Stimulated activated naive B cell treated with anti-CD40 and anti-IgM and Interleukin-4, amounts not matched to agents 10 μg/mL and 1 μg/mL and 100 μg/mL, for 72 hours (primary cell): ENCODE measurements at regions not wholly inside any gene's neighbourhood (a gene's known extent, or its start where the extent isn't known, plus 50 kb on each side); places are given as distances from the start of the nearest gene placed in this dataset.

Experiments
- ATAC-seq, 2 donors: fragments of 150-1000 bp; cut with Tn5 transposase; replicated peaks; 2 replicates each; pipeline ENCODE4 v1.10.0; 2021; ENCODE audit warnings: moderate library complexity in 1 of 2
- DNase-seq: peaks from one replicate; pipeline ENCODE4 v3.0.0; 2021
- H3K27ac Mint-ChIP-seq: one replicate; pipeline ENCODE4 v1.8.0; 2022; ENCODE audit warnings: mild to moderate bottlenecking, mixed read lengths
- H3K27me3 Mint-ChIP-seq, 2 donors: one replicate each; pipeline ENCODE4 v1.8.0; 2022; ENCODE audit warnings: mixed read lengths in 2 of 2
- H3K36me3 Mint-ChIP-seq, 2 donors: one replicate each; pipeline ENCODE4 v1.8.0; 2022; ENCODE audit warnings: mixed read lengths in 2 of 2, mild to moderate bottlenecking in 1 of 2
- H3K4me1 Mint-ChIP-seq, 2 donors: one replicate each; pipeline ENCODE4 v1.8.0; 2022; ENCODE audit warnings: mixed read lengths in 2 of 2, mild to moderate bottlenecking in 1 of 2
- H3K4me3 Mint-ChIP-seq, 2 donors: one replicate each; pipeline ENCODE4 v1.8.0; 2022; ENCODE audit warnings: mild to moderate bottlenecking in 2 of 2, mixed read lengths in 2 of 2, moderate library complexity in 1 of 2
- H3K9me3 Mint-ChIP-seq, 2 donors: one replicate each; pipeline ENCODE4 v1.8.0; 2022; ENCODE audit warnings: mixed read lengths in 2 of 2, mild to moderate bottlenecking in 1 of 2

DNA sequence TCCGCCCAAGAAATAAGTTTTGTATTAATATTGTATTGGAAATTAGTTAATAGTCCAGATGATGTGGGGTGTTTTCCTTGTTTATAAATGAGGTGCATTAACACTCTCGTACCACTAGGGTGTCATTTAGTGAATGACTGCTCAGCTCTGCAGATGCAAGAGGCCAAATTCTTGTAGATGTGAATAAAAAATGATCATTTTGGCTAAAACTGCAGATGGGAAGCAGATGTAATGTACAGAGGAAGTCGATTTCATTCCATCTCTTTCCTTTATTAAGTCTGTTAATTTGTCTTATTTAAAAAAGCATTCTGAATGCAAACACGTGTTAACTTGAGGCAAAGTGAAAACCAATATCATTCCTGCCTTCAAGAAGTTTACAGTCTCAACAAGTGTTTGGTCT, 108.1 kb downstream of the DHX15 start:
- DNase-seq (no peak), ATAC-seq (no peak)
- Mint-ChIP-seq H3K4me3 (no peak overlapping the region), H3K27ac (no peak overlapping the region), H3K27me3 (peaks cover 73 to 79% of the 10 kb centered on the region in 2 donors), H3K36me3 (no peaks in the 10 kb centered on the region), H3K9me3 (peaks cover 0 to 3% of the 10 kb centered on the region in 2 donors), H3K4me1 (peaks cover 14 to 23% of the 10 kb centered on the region in 2 donors)

DNA sequence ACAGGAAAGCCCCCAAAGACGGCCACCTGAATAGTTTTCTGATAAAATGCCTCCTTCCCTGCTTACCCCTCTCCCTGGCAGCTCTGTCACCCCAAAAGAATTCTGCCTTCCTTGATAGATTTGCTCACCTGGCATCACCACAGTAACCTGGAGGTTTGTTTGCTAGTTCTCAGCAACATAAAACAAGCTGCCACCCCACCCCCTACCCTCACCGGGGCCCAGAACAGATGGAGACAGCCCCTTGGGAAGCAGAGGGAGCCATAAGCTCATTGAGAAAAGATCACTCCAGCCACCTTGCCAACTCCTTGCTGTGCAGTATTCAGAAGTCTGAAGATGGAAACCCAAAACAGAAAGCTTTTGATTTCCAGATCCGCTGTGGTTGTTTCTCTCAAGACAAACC, 108.6 kb downstream of the DHX15 start:
- ATAC-seq (no peak), DNase-seq (no peak)
- H3K27ac Mint-ChIP-seq: no peak overlapping the region
- no peak overlapping the region for H3K4me3 Mint-ChIP-seq
- peaks cover 16 to 27% of the 10 kb centered on the region in 2 donors for H3K4me1 Mint-ChIP-seq
- peaks cover 0 to 3% of the 10 kb centered on the region in 2 donors for H3K9me3 Mint-ChIP-seq
- H3K27me3 Mint-ChIP-seq: peaks cover 73 to 79% of the 10 kb centered on the region in 2 donors
- no peaks in the 10 kb centered on the region for H3K36me3 Mint-ChIP-seq

DNA sequence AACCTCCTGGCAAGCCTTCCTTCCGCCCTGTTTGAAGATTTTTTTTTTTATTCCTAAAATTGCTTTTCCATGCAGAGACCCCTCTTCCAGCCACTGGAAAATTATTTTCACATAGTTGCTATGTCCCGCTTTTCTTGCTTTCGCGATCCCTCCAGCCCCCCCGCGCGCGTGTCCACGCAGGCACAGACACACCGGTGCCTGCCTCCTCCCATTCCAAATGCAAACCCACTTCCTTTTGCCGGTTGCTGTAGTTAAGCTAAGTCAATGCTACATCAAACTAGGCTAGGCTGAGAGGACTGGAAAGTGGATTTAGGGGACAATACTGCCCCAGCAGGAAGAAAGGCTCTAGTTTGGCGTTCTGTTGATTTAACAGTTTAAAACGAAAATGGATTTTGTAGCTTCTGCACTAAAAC, 111.0 kb downstream of the DHX15 start:
- Mint-ChIP-seq H3K36me3 (no peaks in the 10 kb centered on the region), H3K27me3 (peaks cover 86 to 90% of the 10 kb centered on the region in 2 donors), H3K27ac (peak overlapping the region; percentile 88), H3K4me1 (peaks cover 24 to 41% of the 10 kb centered on the region in 2 donors), H3K4me3 (peak overlapping the region; percentile 88 to 93), H3K9me3 (peaks cover 0 to 1% of the 10 kb centered on the region in 2 donors)
- DNase-seq: no peak
- no peak for ATAC-seq

DNA sequence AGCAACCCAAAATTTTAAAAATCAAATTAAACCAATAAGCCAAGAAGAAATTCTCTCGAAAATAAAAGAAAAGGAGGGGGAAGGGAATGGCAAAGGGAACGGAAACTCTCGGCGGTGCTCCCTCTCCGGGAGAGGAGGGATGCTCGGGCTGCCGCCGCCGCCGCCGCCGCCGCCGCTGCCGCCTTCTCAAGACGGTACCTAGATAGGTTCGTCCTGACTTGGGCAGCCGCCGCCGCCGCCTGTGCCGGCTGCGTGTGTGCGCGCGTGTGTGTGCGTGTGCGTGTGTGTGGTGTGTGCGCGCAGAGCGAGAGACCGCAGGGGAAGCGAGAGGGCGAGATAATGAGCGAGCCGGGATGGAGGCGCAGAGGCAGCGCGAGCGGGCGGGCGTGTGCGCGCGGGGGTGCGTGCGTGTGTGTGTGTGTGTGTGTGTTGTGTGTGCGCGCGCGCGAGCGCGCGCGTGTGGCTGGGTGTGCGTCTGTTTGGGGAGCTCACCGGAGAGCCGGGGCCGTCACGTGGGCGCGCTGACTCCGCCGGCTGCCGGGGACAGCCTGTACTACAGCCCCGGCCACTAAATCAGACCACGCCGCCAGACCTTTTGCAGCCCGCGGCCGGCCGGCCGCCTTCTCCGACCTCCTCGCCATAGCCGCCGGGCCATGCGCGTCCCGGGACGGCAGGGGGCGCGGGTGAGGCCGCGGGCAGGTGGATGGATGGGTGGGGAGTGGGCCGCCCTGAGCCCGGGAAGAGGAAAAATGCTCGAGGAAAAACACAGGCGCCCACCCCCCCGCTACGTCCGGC, 111.6 kb downstream of the DHX15 start:
- H3K36me3 Mint-ChIP-seq: no peaks in the 10 kb centered on the region

DNA sequence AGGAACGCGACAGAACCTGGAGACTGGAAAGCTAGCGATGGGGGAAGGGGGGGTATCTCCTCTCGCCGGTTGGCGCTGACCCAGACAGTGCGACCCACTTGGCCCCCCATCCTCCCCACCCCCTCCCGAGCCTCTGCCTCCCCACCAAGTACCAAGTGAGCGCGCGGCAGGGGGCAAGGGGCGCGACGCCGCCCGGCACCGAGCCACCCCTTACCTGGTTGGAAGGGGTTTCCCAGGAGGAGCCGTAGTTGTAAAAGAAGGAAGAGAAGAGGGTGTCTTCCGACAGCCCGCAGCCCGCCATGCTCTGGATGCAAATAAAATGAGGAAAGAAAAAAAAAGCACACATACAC, 112.2 kb downstream of the DHX15 start:
- no peak for DNase-seq
- Mint-ChIP-seq H3K27me3 (peaks cover 85 to 90% of the 10 kb centered on the region in 2 donors), H3K4me1 (peaks cover 24 to 41% of the 10 kb centered on the region in 2 donors), H3K4me3 (peak overlapping the region; percentile 88 to 93), H3K27ac (peak overlapping the region; percentile 84), H3K36me3 (no peaks in the 10 kb centered on the region), H3K9me3 (peaks cover 0 to 1% of the 10 kb centered on the region in 2 donors)
- no peak for ATAC-seq

More for the DNA sequence above, 111.6 kb downstream of the DHX15 start:
- H3K27ac Mint-ChIP-seq: peak overlapping the region; percentile 84
- peaks cover 88 to 90% of the 10 kb centered on the region in 2 donors for H3K27me3 Mint-ChIP-seq
- H3K4me1 Mint-ChIP-seq: peaks cover 24 to 41% of the 10 kb centered on the region in 2 donors
- peak; percentile 75 to 78 for ATAC-seq
- peak overlapping the region; percentile 88 to 93 for H3K4me3 Mint-ChIP-seq
- DNase-seq: peak; percentile 49
- H3K9me3 Mint-ChIP-seq: peaks cover 0 to 1% of the 10 kb centered on the region in 2 donors

DNA sequence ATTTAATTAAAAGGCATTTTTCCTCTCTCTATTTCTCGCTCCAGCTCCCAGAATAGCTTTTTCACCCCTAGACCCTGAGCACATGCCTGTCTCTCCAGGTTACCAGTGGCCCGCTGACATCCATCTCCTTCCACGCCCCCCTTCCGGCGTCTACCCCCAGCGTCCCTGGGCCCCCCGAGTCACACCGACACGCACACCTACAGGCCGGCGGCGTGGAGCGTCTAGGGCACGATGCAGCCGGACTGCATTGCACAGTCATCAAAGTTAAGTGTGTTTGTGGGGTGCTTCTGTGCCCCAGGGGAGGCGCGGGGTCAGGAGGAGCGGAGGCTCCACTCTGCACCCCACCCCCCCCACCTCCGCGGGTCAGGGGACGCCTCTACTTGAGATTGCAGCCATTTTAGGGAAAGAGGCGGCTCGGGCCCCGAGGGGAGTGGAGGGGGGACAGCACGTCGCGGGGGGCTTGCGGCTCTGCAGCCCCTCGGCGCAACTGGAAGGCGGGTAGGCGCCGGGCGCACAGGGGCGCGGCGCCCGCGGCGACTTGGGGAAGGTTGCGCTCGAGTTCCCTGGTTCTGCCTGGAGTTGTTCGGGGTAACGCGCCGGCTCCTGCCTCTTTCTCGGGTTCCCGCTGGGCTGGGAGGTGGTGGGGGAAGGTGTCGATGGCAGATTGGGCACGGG, 112.7 kb downstream of the DHX15 start:
- Mint-ChIP-seq H3K27me3 (peaks cover 80 to 90% of the 10 kb centered on the region in 2 donors), H3K9me3 (peaks cover 0 to 1% of the 10 kb centered on the region in 2 donors), H3K4me3 (peak overlapping the region; percentile 88 to 93), H3K36me3 (no peaks in the 10 kb centered on the region), H3K4me1 (peaks cover 24 to 41% of the 10 kb centered on the region in 2 donors), H3K27ac (peak overlapping the region; percentile 33)
- peak; percentile 14 to 22 for ATAC-seq
- DNase-seq: no peak

DNA sequence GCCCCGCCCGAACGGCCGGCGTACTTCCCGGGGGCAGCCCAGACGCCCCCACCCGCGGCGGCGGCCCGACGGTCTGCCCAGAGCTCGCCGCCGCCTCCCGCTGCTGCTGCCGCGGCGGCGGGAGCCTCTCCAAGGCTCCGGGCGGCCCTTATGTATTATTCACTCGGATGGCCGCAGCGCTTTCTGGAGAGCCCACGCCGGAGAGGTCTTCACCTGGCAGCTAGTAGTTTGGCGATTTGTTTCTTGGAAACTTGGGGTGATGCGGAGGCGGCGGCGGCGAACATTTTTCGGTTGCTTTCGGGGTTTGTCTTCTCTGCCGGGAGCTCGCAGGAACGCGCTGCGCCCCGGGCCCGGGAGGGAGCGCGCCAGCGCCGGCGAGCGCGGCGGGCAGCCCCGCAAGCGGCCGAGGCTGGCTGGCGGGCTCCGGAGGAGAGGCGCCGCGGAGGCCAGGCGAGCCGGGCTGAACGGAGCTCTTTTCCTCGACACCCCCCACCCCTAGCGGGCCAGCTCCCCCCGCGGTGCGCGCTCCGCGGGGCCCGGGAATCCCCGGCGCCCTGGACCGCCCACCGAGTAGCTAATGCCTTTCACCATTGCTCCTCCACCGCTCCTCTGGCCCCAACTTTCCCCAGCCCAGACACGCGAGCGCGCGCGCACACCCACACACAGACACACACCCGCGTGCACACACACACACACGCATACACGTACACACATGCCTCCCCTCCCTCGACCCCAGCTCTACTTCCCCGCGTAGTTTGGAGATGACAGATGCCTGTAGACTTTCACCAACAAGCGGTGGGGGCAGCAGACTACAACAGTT, 113.5 kb downstream of the DHX15 start:
- Mint-ChIP-seq H3K36me3 (no peaks in the 10 kb centered on the region), H3K27ac (no peak overlapping the region), H3K9me3 (no peaks in the 10 kb centered on the region), H3K4me3 (peak overlapping the region; percentile 88 to 93), H3K27me3 (peaks cover 77 to 90% of the 10 kb centered on the region in 2 donors), H3K4me1 (peaks cover 24 to 41% of the 10 kb centered on the region in 2 donors)
- ATAC-seq (peak; percentile 36 to 49), DNase-seq (peak; percentile 24)

DNA sequence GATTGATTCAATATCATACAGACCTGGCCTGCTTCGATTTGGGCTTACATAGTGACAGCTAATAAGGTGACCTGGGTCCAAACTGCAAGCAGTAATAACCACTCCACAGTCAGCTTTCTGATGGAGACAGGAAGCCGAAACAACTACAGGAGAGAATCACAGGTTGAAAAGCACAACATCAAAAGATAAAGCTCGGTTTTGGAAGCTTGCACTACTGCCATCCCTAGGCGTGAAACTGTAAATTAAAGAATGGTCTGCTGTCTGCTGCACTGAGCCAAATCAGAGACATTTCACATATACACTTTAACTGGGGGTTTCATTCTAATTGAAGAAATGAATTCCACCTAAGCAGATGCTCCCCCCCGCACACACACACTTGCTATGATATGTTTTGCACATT, 116.3 kb downstream of the DHX15 start:
- no peaks in the 10 kb centered on the region for H3K36me3 Mint-ChIP-seq

DNA sequence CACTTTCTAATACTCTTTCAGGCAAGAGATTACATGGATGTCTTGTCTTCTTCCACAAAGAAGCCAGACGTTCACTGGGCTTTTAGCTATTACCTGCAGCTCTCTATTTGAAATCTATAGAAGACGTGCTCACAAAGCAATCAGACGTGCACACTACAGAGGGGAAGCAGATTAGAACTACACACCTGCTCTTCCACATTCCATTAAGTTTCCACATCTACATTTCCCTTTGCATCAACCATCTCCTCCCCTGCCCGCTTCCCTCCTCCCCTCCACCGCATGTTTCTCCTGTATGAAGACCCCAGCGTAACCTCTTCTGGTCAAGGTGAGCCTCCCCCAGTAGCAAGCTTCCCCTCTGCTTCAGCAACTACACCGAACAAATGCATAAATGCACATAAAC, 119.8 kb downstream of the DHX15 start:
- H3K9me3 Mint-ChIP-seq: no peaks in the 10 kb centered on the region
- H3K4me3 Mint-ChIP-seq: no peak overlapping the region
- peaks cover 54 to 76% of the 10 kb centered on the region in 2 donors for H3K27me3 Mint-ChIP-seq
- H3K36me3 Mint-ChIP-seq: no peaks in the 10 kb centered on the region
- DNase-seq (no peak), ATAC-seq (no peak)
- H3K4me1 Mint-ChIP-seq: peaks cover 2 to 5% of the 10 kb centered on the region in 2 donors
- no peak overlapping the region for H3K27ac Mint-ChIP-seq

More for the DNA sequence above, 116.3 kb downstream of the DHX15 start:
- ATAC-seq (no peak), DNase-seq (no peak)
- Mint-ChIP-seq H3K9me3 (no peaks in the 10 kb centered on the region), H3K27ac (no peak overlapping the region), H3K4me1 (peaks cover 21 to 36% of the 10 kb centered on the region in 2 donors), H3K27me3 (peaks cover 72 to 94% of the 10 kb centered on the region in 2 donors), H3K4me3 (no peak overlapping the region)

DNA sequence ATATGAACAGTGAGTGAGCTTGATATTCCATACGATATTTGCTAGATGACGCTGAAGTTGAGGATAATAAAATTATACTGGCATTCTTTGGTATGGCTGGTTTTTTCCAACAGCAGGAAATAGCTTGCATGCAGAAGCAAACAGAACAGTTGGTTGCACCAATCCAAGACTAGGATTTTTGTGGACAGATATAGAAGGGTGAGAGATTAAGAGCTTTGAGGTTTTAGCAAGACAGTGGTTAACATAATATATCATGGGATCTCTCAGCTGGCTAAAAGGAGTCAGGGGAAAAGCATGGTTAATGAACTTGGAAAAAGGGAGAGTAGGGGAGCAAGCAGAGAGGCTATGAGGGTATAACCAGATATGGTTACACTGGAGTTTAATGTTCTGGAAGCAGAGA, 127.9 kb downstream of the DHX15 start:
- DNase-seq (no peak), ATAC-seq (no peak)
- Mint-ChIP-seq H3K27ac (no peak overlapping the region), H3K36me3 (no peaks in the 10 kb centered on the region), H3K27me3 (peaks cover 22 to 29% of the 10 kb centered on the region in 2 donors), H3K9me3 (peaks cover 0 to 4% of the 10 kb centered on the region in 2 donors), H3K4me1 (no peaks in the 10 kb centered on the region), H3K4me3 (no peak overlapping the region)

DNA sequence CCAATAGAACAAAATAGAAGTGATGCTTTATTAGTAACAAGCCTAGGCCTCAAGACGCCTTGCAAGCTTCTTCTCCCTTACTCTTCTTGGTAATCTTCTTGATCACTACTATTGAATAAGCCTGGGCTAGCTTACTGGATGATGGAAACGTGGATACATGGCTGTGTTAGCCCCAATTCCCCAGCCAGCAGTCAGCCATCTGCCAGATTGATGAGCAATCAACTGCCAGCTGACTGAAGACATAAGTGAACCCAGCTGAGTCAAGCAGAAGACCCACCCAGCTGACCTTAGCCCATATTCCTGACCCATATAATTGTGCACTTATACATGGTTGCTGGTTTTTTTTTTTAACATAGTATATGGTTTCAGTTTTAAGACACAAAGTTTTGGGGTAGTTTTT, 130.4 kb downstream of the DHX15 start:
- H3K27me3 Mint-ChIP-seq: peaks cover 26 to 27% of the 10 kb centered on the region in 2 donors
- no peak overlapping the region for H3K4me3 Mint-ChIP-seq
- no peak overlapping the region for H3K27ac Mint-ChIP-seq
- no peaks in the 10 kb centered on the region for H3K4me1 Mint-ChIP-seq
- no peak for ATAC-seq
- no peaks in the 10 kb centered on the region for H3K36me3 Mint-ChIP-seq
- peaks cover 0 to 5% of the 10 kb centered on the region in 2 donors for H3K9me3 Mint-ChIP-seq
- DNase-seq: no peak

DNA sequence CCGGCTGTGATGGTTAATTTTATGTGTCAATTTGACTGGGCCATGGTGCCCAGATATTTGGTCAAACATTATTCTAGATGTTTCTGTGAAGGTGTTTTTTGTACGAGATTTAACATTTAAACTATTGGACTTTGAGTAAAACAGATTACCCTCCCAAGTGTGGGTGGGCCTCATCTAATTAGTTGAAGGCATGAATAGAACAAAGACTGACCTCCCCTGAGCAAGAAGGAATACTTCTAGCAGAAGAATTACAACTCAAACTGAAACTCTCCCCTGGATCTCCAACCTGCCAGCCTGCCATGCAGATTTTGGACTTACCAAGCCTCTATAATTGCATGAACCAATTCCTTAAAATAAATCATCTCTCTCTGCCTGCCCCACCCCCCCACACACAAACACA, 132.5 kb downstream of the DHX15 start:
- H3K36me3 Mint-ChIP-seq: no peaks in the 10 kb centered on the region
- peaks cover 41% of the 10 kb centered on the region in 2 donors for H3K27me3 Mint-ChIP-seq
- DNase-seq: no peak
- ATAC-seq: no peak
- peaks cover 0 to 5% of the 10 kb centered on the region in 2 donors for H3K9me3 Mint-ChIP-seq
- no peak overlapping the region for H3K4me3 Mint-ChIP-seq
- H3K4me1 Mint-ChIP-seq: no peaks in the 10 kb centered on the region
- no peak overlapping the region for H3K27ac Mint-ChIP-seq

DNA sequence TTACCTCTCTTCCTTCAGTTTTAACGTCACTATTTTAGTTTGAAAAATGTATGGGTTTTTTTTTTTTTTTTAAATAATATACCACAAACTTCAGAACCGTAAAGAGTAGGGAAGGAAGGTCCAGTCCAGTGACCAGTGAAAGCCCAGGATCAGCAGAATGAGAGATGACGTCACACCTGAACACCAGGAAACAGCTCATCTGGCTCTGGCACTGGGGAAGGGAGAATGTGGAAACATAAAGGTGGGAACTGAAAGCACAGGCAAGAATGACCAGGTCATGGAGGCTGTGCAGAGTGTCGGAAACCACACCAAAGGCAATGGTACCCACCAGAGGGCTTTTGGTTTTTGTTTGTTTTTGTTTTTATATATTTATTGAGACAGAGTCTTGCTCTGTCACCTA, 141.2 kb downstream of the DHX15 start:
- no peak for ATAC-seq
- Mint-ChIP-seq H3K4me3 (no peak overlapping the region), H3K27ac (no peak overlapping the region), H3K9me3 (no peaks in the 10 kb centered on the region), H3K4me1 (no peaks in the 10 kb centered on the region), H3K36me3 (no peaks in the 10 kb centered on the region), H3K27me3 (peaks cover 9 to 18% of the 10 kb centered on the region in 2 donors)
- DNase-seq: no peak

DNA sequence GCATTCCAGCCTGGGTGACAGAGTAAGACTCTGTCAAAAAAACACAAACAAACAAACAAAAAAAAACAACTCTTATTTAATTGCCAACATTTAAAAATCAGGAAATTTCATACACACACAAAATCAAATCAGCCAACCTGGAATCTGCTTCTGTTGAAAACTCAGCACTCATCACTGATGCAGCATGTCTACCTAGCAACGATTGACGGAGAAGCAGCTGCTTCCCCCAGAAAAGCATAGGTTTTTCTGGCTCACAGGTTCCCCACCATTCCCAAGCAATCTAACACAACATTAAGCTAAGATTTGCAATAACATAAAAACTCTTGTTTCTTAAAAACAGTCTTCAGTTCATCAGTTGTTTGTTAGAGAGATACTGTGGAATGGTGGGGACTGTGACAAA, 143.6 kb downstream of the DHX15 start:
- Mint-ChIP-seq H3K36me3 (no peaks in the 10 kb centered on the region), H3K27me3 (peaks cover 0 to 9% of the 10 kb centered on the region in 2 donors), H3K4me1 (no peaks in the 10 kb centered on the region), H3K9me3 (no peaks in the 10 kb centered on the region), H3K27ac (no peak overlapping the region), H3K4me3 (no peak overlapping the region)
- no peak for DNase-seq
- no peak for ATAC-seq
